Left renal cortex interstitium (tissue), 4 donors: ENCODE measurements at regions not wholly inside any gene's neighbourhood (a gene's known extent, or its start where the extent isn't known, plus 50 kb on each side); places are given as distances from the start of the nearest gene placed in this dataset.
"Not testable (repeated sequence)": the region's sequence is repeated elsewhere in the genome, so short reads cannot be mapped to it uniquely, and the experiment has no call there.

Experiments
- DNase-seq, 4 donors: peaks; one replicate each; pipeline ENCODE4 v3.0.0-alpha.2; 2013; ENCODE audit warnings: low read depth in 4 of 4, low spot score in 2 of 4, missing footprints in 1 of 4

GRCh38 chr6:164068527-164068926 lies 654.0 kb downstream of the QKI start:
- no peak for DNase-seq

DNA sequence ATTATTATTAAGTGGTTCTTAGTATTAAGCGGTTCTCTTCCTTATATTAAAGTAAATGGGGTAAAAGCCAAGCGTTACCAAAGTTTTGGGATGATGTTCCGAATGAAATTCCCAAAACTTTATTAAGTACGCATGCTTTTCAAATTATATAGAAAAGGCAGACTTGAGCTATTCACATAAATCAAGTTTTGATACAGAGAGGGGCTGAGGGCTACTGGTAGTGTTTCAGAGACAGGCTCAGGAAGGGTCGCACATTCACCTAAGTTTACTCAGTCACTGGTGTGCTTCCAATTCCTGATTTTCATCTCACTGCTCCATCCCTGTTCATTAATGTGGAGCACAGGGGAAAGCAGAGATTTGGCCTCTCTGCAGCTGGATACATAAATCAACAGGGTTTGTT lies 652.2 kb downstream of the QKI start:
- DNase-seq = no peak

DNA sequence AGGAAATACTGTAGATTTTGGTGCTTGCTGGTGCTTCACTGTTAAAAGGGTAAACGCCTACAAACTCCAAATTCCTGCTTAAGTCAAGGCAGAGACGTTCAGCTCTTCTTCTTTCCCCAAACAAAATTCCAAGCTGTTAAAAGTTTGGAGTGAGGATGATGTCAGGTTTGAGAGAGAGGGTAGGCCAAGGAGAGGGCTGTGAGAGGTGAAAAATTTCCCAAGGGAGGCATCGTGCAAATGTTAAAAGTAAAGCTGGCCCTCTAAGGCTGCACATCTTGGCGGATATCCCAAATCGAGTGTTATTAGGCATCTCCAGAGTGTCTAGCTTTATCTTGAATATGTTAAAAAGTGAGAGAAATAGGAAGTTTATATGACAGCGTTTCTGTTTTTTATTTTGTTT lies 651.8 kb downstream of the QKI start:
- no peak for DNase-seq

DNA sequence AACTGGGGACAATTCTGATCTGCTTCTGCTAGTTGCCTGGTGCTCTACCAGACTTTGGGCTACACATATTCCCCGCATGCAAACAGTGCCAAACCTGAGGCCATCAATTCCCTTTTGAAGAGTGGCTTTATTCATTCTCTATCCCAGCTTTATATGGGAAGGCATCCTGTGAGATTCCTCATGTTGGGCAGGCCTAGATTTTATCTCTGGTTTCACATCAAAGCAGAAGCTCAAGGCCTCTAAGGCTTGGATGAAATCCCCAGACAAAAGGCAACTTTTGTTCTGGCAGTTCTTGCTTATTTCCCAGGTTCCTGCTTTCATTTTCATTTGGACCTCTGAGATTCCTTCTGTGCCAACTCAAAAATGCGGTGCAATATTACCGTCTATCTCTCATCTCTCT lies 648.8 kb downstream of the QKI start:
- no peak for DNase-seq

DNA sequence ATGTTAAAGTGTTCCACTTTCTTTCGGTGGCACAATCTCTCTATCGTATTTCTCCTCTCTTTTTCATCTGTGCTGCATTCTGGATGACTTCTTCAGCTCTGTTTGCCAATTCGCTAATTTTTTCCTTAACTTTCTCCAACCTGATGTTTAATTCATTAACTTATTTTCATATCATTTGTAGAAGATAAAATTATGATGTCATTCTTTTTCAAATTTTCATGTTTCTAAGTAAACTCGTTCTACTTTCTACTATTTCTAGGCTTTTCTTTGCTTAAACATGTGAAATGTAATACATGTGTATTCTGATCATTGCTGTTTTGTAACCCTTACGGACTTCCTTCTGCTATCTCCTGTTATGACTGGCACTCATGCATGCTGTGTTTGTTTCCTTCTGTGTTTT lies 648.4 kb downstream of the QKI start:
- DNase-seq = no peak

DNA sequence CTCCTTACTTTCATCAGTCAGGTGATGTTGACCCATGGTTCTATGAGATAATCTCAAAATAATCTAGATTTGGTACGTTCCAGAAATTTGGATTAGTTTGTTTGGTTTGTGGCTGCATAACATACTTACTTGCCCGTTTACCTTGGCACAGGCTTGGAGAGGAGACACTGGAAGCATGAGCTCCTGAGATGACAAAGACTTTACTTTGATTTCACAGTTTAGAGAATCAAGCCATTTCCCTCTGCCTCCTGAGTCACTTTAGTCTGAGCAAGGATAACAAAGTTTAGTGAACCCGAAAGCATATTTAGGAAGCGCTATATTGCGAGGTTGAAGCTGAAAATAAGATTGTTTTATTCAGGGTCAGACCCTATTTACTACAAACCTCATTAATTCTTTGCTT lies 643.4 kb downstream of the QKI start:
- DNase-seq = no peak

DNA sequence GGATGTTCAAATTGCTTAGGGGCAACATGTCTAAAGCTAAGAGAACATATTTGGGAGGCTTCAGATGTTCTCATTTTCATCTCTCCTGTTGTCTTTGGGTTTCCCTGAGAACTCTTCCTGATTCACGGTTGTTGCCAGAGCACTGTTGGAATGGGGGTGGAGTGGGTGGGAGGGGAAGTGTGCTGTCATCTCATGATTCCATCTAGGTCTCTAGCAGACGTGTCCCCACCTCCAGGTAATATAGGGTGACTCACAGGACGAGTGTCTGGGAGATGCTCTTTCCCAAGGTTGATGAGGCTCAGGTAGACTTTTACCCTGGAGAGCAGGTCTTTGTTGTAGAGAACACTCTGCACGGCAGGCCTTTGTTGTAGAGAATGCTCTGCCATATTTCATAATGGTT lies 636.9 kb downstream of the QKI start:
- no peak for DNase-seq

DNA sequence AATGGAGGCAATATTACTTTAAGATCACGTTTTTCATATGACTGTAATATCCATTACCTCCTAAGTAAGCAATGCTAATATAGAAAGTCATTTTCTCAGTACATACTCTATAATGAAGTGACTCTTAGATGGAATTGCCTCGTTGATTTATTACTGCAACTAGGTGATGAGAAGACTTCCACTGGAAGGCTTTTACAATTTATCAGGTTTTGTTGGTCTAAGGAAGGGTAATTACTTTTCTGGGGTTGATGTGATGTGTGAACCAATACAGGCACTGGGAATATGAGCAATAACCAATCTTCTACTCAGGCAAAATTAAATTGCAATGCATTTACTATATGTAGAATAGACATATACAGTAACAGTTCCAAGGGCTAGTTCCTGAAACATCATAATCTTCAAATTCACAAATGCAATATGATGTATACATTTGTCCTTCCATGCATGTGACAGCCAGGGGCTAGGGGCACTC lies 635.0 kb downstream of the QKI start:
- no peak for DNase-seq

DNA sequence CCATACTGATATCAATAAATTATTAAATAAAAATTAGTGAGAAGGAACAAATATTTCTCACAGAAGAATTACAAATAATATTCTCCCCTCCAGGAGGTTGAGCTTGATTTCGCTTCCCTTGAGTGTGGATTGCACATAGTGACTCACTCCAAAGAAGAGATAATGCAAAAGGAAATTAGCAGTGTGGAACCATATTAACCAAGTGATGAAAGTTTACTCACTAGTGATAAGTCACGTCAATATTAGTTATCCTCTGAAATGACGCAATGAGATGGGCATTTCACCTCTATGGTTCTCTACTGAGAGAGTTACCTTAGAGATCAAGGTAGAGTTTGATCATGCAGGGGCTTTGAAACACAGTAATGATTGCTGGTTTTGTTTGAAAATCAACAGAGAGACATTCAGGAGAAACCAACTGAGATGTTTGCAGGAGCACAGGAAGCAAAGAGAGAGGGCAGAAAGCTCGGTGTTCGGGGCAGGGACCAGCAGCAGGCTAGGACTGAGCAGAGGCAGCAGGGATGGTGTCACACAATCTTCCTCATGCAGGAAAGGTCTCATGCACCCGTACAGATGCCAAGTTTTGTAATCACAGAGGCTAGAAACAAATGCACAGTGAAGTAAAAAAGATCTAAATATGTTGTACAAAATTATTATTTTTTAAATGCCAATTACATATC lies 634.5 kb downstream of the QKI start:
- DNase-seq = no peak

GRCh38 chr6:164045082-164045481 lies 630.6 kb downstream of the QKI start:
- DNase-seq = no peak

DNA sequence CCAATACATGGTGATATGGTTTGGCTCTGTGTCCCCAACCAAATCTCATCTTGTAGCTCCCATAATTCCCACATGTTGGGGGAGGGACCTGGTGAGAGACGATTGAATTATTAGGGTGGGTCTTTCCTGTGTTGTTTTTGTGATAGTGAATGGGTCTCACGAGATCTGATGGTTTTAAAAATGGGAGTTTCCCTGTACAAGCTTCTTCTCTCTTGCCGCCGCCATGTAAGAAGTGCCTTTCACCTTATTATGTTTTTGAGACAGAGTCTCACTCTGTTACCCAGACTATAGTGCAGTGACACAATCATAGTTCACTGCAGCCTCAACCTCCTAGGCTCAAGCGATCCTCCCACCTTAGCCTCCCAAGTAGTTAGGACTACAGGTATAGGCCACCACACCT lies 629.1 kb downstream of the QKI start:
- DNase-seq = not testable (repeated sequence)

- DNase-seq = no peak
These were observed 627.7 kb downstream of the QKI start for GRCh38 chr6:164042212-164042611.

DNA sequence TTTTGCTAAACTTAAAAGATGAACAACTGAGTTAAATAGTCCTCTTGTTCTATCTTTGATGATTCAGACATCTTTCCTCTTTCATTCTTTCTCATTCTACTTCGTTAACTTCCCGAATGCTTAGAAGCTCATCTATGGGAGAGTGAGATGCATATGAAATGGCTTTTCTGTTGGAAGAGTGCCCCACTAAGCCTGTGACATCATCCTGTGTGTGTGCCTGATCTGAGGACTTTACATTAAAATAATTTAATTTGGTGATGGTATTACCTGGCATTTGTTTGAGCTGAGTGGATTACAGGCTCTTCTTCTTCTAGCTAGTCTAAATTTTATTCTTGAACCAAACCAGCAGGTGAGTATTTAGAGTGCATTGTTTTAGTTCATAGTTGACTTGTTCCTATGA lies 626.5 kb downstream of the QKI start:
- no peak for DNase-seq

- peak in 1 of 4 donors; percentile 9 for DNase-seq
These were observed 625.4 kb downstream of the QKI start for GRCh38 chr6:164039954-164040375.

DNA sequence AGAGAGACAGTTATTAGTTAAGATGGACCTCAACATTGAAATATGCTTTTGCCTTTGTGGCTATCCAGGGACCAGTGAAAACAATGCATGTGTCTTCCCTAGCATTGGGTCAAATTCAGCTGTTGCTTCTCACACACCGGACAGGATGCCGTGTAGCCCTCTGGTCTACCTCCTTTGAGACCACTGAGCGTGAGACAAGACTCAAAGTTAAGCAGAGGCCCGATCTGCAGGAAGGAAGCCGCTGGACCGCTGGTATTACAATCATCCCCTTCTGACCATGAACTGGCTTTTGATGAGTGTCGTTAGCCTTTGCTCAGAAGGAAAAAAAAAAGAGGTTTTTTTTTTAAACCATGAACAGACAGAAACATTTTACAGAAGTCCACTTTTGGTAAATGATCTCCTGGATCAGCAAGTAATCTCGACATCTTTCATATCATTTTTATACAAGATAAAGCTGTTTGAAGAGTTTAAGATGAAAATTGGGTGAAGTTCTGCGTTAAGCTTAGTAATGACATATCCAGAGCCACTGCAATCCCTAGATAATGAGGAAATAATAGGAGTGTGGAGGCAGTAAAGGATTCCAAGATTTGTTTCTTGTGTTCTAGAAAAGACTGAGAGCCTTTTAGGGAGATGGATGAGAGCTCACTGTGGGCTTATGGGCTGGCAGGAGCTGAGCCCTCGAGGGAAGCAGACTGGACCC lies 622.8 kb downstream of the QKI start:
- no peak for DNase-seq

- DNase-seq = no peak
These were observed 621.5 kb downstream of the QKI start for GRCh38 chr6:164035900-164036485.

DNA sequence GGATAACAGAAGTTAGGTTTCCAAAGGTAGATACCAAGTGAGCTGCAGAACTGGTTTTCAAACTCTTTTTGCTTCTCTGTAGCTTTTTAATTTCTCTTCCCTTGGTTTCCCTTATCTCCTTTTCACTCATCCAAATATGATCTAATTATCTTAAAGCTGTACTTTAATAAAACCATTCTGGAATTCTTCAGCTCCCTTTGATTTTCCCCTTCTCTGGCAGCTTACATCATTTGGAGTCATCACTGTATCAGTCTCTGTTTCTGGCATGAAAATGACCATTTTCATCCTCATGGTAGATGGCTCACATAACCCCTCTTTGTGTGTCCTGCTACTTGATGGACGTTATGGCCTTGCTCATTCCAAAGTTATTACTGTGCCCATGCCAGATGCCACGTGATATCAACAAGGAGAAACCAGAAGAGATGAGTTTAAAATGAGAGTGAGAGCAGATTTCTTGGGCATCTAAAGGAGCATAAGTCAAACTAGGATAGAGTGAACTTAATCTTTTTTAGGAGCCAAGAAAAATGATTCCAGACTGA lies 620.2 kb downstream of the QKI start:
- DNase-seq = no peak

- no peak for DNase-seq
These were observed 610.7 kb downstream of the QKI start for GRCh38 chr6:164025180-164025579.

DNA sequence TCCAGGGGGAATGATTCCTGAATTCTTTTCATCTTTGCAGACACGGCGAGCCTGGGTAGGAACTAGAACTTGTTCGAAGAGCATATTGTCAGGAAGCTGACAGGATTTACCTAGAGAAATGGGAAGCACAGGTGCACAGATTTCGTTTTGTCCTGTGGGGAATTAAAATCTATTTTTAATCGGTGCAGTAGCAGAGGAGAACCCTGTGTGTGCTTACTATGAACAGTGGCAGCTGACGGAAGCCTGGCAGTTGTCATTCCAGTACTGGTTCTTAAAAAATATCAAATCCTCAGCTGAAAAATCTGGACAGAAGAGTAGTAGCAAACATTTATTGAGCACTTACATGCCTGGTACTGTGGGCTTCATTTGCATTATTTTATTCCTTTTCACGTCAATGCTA lies 609.0 kb downstream of the QKI start:
- DNase-seq = no peak

- no peak for DNase-seq
These were observed 608.1 kb downstream of the QKI start for GRCh38 chr6:164022632-164023031.

GRCh38 chr6:164021589-164022250 lies 607.2 kb downstream of the QKI start:
- DNase-seq = no peak
